Ovary (tissue), 3 donors: ENCODE measurements at regions not wholly inside any gene's neighbourhood (a gene's known extent, or its start where the extent isn't known, plus 50 kb on each side); places are given as distances from the start of the nearest gene placed in this dataset.

Experiments used
- CTCF ChIP-seq, 3 donors: fragments of 450-650 bp in 2 of 3; fragments of 200-600 bp in 1 of 3; IDR thresholded peaks; one replicate each; pipeline versions ENCODE4 v1.5.1 to v1.8.0; 2016 to 2022; ENCODE audit warnings: antibody characterized with exemption in 3 of 3, mild to moderate bottlenecking in 1 of 3
- EP300 ChIP-seq: sonication (generic); formaldehyde crosslinking; IDR thresholded peaks from one replicate; pipeline ENCODE4 v1.6.1; 2017; ENCODE audit warnings: antibody characterized with exemption
- POLR2A ChIP-seq: fragments of 450-650 bp; IDR thresholded peaks from one replicate; pipeline ENCODE4 v1.6.1; 2017; ENCODE audit warnings: antibody characterized with exemption, mild to moderate bottlenecking, moderate library complexity
- donor health status: DM: no; HTN: no; CAD: no.

DNA sequence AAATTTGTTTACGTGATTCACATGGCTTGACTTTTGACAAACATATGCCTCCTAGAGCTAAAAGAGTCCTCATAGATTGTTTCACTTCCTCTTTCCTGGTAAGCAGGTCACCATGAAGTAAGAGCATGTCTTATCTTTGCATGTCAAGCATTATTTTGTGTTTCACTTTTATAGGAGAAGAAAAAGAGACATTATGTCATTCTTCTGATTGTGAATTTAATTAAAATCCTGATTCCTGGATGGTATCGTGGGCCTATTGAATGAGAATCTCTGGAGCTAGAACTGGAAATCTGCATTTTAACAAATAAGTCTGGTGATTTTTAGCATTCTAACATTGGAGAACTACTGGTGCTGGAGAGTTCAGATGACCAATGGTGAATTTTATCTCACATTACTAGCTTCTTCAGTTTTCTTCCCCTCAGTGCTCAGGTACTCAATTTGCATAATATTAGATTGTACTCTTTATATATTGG lies 218.6 kb upstream of the ATP2B1 start:
- TF ChIP-seq CTCF (IDR thresholded peaks at IDR 0.05) (no peak), POLR2A (no peak), EP300 (no peak)
